Dermis blood vessel endothelial cell (primary cell): ENCODE measurements at regions not wholly inside any gene's neighbourhood (a gene's known extent, or its start where the extent isn't known, plus 50 kb on each side); places are given as distances from the start of the nearest gene placed in this dataset.

Experiments used
- DNase-seq: peaks from one replicate; pipeline ENCODE4 v3.0.0; 2010

DNA sequence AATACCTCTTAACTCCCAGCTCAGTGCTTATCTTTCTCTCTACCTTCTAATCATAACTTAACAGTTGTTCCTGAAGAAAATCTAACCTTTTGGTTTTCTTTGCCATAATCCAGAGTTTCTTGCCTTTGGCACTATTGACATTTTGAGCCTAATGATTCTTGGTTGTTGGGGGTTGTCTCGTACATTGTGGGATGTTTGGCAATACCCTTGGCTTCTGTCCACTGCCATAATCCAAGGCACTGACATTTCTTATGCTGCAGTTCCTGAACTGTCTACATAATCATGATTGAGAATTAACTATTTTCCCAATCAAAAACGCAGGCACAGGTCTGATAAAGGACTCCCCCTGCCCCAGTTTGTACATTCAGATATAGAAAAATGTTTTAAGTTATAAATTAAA, 203.2 kb upstream of the MEX3C start:
- no peak for DNase-seq

DNA sequence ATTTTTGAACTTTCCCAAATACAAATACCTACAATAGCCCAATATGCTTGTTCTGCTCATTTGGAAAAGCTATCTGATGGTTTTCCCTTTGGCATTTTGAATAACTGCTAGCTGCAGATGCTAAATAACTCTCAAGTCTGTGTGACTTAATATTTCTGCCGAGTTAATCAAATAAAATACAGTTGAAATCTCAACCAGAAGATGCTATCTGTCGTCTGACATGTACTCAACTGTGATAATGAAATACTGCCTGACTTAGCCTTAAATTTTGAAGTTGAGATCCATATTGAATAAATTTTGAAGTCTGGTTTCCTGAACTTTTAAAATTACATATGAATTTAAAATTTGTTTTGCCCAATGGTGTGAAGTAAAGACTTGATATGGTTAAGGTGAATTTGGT, 204.4 kb upstream of the MEX3C start:
- DNase-seq = no peak

DNA sequence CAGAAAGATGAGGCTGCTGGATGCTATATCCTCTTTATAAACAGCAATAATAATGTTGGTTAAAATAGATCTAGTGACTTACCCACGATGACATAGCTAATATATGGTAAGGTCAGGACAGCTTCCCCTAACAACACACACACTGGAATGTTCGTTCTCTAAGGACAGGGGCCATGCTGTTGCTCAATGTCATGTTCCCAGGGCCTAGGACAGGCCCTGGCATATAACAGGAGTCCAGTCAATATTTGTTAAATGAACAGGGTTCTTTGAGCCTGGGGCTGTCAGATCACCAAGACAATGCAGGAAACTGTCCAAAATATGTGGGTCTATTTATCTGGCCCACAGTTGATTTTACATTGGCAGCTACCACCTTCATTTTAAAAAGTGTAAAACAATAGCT, 207.1 kb upstream of the MEX3C start:
- no peak for DNase-seq

DNA sequence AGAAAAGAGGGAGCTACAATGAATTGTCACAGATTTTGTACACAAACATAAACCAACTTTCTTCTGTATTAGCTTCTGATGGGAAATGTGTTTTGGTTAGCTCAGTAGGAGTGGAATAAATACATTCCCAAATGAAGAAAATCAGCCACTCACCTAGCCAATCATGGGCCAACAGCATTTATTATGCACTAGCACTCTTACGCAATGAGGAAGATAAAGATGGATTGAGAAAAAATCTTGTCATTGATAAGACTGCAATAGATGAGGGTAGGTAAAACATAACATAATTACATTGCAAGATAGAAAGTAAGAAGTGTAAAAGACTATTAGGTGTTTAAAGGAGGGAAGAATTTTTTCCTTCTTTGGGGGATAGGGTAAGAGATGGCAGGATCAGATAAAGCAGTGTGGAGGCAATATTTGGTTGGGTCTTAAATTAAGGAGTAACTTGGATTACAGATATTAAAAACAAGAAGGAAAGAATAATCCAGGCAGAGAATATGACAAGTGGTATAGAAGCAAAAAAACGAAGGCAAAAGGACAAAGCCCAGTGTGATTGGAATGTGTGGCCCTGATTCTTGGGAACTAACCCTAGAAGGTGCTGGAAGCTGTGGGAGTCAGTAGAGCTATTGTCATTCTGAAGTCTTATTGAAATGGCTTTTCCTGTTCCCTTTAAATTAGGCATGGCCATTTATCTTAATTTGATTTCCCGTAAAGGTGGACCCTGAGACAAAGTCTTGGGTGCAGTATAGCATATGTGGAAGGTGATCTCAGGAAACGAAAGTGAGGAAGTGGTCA, 208.4 kb upstream of the MEX3C start:
- DNase-seq = no peak

DNA sequence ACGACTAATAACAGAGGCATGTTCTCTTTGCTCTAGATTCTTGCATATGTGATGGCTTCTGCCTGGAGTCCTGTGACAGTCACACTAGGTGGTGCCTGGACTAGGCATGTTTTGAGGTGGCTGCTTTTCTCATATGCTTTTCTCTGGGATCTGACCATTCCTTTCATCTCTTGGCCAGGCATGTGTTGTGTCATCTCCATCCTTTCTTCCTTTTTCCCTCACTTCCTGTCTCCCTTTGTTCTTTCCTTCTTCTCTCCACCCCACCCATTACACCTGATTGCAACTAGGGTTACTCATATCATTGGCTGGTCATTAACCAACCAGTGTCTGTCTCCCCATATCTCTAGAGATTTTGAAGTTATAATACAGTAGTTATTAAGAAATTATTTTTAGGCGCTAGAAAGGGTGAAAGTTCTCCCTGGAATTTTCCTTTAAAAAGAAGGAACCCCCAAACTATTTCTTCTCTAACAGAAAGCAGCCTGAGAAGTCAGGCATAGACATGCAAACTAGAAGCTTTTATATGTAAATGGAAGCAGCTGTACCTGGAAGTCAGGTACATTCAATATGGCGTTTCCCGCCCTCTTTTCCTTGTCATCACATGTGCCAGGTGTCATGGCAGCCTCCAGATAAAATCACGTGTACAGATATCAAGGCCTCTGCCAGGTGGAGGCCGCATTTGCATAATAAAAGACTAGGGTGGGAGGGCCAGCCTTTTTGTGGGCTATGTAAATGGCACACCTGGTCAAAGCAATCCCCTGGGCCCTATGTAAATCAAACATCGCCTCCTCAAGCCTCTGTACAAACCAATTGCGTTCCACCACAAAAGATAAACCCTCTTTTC, 220.4 kb upstream of the MEX3C start:
- DNase-seq = no peak

DNA sequence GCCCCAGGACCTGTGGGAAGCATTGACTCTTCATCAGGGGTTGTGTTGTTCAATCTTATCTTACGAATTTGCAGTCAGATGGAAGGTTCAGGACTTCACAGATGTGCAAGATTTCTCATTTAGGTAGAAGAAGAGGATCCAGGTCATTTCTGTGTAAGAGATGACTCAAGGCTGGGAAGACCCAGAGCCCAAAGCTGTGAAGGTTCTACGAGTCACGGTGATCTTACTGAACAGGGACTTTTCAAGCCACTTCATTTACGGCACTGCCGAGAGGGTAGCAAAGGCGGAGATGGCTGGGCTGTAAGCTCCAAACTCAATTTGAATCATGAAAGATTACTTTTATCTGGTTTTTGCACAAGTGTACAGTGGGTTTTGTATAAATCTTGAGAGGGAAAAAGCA, 228.0 kb upstream of the MEX3C start:
- DNase-seq = no peak

DNA sequence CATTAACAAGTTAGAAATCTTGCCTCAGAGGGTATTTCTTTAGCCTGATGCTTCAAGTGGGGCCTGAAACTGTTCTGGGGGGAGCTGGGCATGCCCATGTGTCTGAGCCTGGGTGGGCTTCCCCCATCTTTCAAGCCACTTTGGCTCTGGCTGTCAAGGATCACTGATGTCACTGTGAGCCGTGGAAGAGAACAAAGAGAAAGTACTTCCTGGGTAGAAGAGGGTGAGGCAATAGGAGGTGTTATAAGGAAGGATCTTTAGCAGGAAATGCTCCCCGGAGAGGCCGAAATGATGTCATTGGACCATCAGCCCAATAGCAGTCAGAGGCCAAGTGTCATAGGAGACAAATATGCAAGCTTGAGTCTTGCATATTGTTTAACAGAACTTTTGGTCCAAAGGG, 228.4 kb upstream of the MEX3C start:
- no peak for DNase-seq

DNA sequence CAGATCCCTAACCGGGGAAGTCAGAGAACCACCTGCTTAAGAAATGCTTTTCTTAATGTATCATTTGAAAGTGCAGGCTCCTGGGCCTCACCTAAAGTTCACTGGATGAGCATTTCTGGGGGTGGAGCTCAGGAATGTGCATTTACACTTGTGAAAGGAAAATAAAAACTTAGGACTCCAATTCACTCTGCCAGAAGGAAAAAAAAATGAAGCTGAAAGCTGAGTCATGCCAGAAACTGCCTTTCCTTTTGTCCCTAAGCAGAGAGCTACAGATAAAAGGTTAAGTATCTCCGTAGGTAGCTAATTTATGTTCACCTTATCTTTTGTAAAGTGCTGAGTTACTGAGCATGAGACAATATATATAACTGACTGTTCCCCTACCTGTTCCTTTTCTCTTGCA, 229.5 kb upstream of the MEX3C start:
- no peak for DNase-seq

DNA sequence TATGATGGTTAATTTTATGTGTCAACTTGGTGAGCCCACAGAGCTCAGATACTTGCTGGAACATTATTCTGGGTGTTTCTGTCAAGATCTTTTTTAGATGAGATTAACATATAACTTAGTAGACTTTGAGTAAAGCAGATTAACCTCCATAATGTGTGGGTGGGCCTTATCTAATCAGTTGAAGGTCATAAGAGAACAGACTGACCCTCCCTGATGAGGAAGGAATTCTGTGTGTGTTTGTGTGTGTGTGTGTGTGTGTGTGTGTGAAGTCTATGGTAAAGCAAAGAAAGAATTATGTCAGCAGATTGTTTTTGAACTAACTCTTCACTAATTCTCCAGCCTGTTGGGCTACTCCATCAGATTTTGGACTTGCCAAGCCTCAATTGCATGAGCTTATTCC, 232.2 kb upstream of the MEX3C start:
- DNase-seq = no peak

DNA sequence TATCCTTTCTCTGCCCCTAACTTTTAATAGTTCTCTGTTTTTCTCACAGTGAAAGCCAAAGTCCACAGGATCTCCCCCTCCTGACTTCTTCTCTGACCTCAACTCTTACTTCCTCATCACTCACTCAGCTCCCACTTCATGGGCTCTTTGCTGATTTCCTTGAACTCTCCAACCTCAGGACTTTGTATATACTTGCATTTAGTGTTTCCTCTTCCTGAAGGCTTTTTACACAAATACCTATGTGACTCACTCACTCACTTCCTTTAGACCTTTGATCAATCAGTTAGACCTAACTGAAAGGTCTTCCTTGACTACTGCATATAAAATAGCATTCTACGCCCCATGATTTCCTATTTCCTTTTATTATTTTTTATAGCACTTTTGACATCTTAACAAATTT, 233.1 kb upstream of the MEX3C start:
- DNase-seq = no peak

DNA sequence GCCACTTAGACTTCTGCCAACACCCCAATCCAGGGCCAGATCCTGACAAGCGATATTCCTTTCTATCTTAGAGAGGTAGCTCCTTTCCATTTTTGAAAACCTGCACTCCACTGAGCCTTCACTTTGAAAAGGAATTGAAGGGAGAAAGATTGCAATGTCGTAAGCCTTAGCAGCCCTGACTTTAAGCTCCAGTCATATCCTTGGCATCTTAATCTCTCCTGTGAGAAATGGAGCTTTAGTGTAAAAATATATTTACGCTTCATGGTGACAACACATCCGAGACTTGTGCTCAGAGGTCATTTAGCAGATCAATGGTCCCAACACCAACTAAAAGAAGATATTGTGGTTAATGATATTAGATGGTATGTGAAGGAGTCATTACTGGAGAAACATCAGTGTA, 235.8 kb upstream of the MEX3C start:
- no peak for DNase-seq

DNA sequence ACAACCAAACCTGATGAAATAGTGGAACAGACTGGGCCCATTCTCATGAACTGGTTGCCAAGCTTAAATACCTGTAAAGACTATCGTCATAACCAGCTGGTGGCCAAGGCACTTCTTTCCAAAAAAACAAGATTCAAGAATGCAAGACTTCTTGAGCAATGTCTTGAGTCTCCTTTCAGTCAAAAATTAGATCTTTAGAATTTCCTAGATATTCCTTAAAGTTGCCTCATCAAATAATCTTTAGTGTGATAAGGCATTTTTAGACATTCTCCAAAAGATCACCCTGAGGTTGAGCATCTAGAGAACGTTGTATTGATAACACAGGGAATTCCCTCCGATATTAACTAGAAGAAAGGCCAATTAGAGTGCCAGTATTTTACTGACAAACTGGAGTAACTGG, 236.4 kb upstream of the MEX3C start:
- DNase-seq = no peak

DNA sequence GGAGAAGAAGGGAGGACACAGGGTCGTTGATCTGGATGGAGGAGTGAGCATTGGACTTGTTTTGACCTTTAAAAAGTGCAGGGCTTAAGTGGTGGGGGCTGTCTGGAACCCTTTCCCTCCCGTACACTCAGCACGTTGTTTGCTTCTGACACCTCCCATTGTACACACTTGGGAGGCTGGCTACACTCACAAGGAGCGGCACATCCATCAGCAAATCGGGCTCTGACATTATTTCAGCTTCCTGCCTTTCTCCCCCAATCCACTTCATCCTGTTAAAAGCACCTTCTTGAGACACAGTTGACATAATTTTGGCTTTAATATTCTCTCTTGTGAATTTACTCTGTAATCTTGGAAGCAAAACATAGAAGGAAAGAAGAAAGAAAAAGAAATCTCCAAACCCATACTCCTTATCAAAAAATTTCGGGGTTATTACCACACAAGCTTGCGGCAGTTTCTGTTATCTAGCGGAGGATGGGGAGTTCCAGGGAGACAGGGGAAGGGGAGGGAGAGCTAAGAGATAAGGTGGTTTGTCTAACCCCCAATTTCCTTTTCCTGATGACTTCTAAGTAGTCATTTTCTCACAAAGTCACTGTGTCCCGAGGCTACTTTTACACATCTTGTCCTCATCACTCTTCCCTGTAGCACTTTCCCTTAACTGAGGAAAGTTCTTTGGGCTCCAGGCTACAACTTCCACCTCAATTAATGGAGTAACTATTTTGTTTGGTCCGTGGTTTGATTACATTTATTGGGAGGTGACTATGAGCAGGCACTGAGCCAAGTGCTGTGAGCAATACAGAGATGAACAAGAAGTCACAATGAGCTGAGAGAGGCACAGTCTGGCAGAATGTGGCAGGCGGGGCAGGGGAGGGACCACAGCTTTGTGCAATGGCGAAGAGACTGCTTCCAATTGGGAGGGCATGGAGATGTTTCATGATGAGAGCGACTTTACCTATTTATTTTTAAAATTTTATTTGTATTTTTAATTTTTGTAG, 240.1 kb upstream of the MEX3C start:
- DNase-seq = no peak

DNA sequence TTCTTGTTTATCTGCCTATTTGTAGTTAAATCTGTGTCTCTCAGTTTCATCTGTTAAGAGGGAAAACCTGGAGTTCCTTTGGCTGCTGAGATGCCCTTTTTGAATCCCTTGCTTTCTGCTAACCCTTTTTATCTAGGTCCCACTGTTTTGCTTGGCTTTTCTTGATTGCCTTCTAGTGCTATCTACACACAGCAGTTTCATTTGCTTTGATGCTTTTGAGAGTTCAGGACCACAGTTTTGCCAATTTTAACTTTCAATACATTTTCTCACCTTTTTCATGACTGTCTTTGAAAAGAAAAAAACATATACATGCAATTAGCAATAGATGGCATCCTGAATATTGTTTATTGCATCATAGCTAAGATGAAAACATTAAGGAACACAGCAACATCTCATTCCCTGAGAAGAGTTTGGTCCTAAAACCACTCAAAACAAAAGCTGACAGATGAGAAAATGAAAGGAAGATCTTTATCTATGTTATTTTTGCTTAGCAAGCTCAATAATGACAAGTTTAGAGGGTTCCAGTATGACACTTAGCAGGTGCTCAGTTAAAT, 241.4 kb upstream of the MEX3C start:
- no peak for DNase-seq

DNA sequence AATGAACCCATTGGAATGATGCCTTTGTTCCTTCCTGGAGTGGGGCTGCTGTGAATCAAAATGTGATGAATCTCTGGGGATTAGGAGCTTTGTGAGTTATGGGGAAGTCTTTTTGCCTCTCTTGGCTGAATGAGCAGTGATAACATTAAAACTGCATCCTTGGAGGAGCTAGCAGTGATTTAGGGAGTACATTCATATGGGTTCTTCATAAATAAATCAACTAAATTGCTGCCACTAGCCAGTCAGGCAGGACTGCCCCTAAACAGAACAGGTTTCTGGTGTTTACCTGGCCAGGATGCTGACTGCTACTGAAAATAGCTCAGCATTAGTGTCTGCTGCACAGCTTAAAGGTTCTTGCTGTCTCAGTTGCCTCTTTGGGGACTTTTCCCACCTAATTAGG, 244.5 kb upstream of the MEX3C start:
- DNase-seq = no peak

DNA sequence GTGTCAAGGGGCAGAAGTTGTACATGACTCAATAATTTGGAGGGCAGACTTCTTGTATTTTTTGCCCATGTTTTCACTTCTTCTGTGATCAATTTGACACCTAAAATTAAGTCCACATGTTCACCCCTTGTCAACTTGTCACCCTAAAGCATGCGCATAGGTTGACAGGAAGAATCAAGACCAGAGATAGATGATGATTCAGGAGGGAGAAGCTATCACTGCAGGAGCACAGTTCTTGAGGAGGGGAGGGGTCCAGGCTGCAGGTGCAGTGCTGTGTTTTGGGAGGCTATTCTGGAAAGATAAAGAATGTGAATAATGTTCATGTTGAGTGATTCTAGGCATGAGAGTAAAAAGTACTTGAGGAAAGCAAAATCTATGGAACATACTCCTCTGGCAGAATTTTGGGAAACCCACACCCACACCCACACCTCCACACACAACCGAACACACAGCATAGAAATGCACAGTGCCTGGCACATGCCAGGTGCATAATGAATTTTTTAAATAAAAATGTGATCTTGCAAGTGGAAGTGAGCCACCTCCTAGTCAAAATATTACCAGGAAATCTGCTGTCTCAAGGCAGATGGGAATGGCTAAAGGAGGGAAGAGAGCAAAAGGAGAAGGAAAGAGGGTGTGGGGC, 249.2 kb upstream of the MEX3C start:
- DNase-seq = no peak

DNA sequence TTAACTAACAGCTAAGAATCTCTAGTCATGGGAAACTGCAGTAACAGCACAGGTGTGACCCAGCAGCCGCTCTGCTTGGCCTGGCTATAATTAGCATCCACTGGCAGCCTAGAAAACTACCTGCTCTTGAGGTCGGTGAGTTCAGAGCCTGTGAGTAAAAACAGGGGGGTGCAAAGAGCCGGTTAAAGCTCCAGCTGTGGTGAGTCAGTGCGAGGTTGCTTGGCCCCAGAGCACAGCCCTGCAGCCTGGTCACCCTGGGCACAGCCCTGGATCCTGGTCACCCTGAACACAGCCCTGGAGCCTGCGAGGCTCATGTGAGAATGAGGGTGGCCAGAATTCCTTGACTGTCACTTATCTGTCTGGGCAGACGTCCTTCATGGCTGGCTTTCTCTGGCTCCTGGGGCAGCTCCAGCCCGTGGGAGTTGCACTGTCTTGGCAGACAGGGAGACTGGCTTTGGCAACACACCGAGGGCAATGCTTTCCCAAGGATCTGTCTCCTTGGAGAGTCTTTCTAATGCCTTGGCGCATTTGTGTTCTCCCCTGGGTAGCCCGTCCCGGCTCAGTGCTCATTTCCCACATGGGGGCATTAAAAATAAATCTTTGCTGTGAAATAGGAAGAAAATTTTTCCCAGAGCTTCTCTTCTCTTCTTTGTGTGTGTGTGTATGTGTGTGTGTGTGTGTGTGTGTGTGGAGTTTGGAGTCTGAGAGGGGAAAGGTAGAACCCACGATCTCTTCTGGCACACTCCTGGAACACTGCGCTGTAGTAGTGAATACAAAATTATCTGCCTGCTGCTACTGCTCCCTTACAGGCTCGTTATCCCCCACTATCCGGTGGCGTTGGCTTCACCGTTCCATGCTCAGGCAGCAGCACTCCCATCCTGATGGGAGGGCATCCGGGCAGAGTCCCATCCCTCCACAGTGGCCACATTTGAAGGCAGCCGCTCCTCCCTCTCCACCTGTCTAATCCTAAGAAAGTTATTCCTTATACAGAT, 250.2 kb upstream of the MEX3C start:
- no peak for DNase-seq

DNA sequence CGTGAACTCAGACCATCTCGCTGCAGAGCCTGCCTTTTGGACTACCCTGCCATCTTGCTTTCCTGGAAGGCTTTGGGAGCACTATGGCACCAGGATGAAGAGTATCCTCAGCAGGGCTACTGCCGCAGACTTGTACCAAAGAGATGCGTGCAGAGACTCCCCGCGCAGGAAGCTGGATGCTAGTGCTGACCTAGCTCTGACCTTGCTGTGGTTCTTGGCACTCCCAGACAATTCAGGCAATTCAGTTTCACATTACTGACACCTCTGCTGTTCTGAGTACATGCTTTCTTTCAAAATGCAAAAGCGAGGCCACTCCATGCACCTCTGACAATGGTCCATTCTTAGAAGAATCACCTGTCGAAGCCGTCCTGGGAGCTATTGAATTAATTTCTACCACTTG, 251.5 kb upstream of the MEX3C start:
- no peak for DNase-seq

DNA sequence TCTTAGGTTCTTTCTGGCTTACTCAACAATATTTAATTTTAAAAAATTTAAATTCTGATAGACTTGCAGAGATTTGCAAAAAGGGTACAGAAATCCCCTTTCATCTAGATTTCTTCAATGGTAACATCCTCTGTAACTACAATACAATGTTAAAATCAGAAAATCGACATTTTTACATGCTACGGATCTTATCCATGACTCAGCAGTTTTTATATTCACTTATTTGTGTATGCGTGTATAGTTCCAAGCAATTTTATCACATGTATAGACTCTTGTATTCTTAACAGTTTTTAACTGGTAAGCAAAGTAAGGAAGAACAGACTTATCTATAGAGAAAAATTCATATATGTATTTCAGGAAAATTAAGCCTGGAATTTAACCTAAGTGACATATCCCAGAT, 256.1 kb upstream of the MEX3C start:
- no peak for DNase-seq

DNA sequence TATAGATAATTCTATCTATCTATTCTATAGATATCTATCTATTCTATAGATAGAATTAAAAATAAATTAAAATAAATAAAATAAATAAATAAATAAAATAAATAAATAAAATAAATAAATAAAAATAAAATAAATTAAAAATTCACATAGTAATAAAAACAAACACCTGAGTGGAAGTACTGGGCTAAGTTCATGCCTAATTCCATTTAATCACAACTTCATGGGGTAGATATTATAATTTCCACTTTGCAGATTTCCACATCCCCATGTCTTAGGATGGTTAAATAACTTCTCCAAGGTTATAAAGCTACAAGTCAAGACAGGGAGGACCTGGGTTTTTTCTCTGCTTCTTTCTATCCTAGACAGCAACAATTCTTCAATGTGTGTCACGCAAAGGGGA, 261.4 kb upstream of the MEX3C start:
- no peak for DNase-seq

DNA sequence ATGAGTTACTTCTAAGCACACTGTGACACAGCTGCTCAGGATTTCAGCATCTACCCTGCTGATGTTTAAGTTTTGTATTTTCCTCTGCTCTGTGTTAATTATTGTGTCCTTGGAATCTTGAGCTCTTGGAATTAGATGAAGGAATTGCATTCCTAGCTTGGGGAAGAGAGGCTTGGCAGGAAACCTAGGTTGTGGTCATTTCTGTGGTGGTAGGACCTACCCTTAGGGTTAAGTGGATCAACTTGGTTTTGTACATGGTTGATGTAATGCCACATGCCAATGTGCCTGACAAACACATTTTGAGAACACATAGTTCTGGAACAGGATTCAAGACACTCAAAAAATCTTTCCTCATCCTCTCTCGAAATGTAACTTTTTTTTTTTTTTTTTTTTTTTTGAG, 264.5 kb upstream of the MEX3C start:
- no peak for DNase-seq
